SJCRH30 (cell line): ENCODE measurements at regions not wholly inside any gene's neighbourhood (a gene's known extent, or its start where the extent isn't known, plus 50 kb on each side); places are given as distances from the start of the nearest gene placed in this dataset.
A peak's percentile ranks its signal among the peaks of the same experiment; 100 is the strongest.

ENCODE experiments used
- DNase-seq, 2 experiments: peaks; one replicate each; pipeline ENCODE4 v3.0.0-alpha.2; 2015 to 2020
- H3K27ac ChIP-seq: fragments of 250-450 bp; sonication (Bioruptor Pico); 2 replicates; pipeline ENCODE4 v1.5.1; 2020; ENCODE audit warnings: mild to moderate bottlenecking, moderate library complexity
- H3K27me3 ChIP-seq: fragments of 250-450 bp; sonication (Bioruptor Pico); 2 replicates; pipeline ENCODE4 v1.5.1; 2020; ENCODE audit warnings: mild to moderate bottlenecking, moderate library complexity
- H3K36me3 ChIP-seq: fragments of 250-450 bp; sonication (Bioruptor Pico); 2 replicates; pipeline ENCODE4 v1.5.1; 2020; ENCODE audit warnings: mild to moderate bottlenecking, moderate library complexity
- H3K4me1 ChIP-seq: fragments of 250-450 bp; sonication (Bioruptor Pico); 2 replicates; pipeline ENCODE4 v1.5.1; 2020; ENCODE audit warnings: mild to moderate bottlenecking, moderate library complexity
- H3K4me3 ChIP-seq: fragments of 250-450 bp; sonication (Bioruptor Pico); 2 replicates; pipeline ENCODE4 v1.5.1; 2020; ENCODE audit warnings: mild to moderate bottlenecking, moderate library complexity
- H3K9me3 ChIP-seq: fragments of 250-450 bp; sonication (Bioruptor Pico); replicated peaks from 2 replicates; pipeline ENCODE4 v1.5.1; 2020; ENCODE audit warnings: mild to moderate bottlenecking, moderate library complexity

DNA sequence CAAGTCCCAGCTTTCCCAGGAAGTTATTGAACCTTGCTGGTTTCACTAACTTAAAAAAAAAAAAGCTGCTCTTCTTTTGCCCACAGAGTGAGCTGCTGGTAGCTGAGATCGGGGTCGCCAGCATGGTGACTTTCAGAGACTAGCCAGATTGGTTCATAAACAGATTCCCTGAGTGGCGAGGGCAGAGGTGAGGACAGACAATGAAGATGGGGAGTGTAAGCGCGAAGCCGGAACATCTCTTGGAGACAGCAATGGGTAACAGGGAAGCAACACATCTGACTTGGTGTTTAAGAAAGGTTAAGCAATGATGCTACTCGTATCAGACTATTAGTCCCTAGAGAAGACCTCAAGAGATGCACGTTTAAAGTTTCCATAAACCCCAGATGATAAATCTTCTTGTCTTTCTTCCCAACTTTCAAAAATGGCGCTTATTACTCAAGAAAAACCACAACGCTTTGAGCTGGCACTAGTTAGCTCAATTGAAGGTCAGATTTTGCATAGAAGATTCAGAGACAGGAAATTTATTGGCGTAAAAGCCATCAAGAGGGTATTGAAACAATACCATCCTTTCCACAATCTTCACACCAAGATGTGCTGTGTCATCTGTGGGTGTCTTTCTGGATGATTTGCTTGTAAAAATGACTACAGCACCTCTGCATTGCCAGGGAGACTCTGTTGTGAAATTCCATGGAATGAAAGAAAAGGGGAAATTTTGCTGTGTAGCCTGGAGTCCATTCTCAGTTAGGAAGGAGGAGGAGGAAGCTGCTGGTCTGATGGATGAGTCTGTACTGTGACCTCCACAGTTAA, 193.1 kb upstream of the CXCR4 start:
- Histone ChIP-seq H3K36me3 (no peaks in the 10 kb centered on the region), H3K27me3 (no peaks in the 10 kb centered on the region), H3K4me1 (no peaks in the 10 kb centered on the region), H3K4me3 (no peak overlapping the region), H3K27ac (no peak overlapping the region), H3K9me3 (no peaks in the 10 kb centered on the region)
- no peak for DNase-seq

DNA sequence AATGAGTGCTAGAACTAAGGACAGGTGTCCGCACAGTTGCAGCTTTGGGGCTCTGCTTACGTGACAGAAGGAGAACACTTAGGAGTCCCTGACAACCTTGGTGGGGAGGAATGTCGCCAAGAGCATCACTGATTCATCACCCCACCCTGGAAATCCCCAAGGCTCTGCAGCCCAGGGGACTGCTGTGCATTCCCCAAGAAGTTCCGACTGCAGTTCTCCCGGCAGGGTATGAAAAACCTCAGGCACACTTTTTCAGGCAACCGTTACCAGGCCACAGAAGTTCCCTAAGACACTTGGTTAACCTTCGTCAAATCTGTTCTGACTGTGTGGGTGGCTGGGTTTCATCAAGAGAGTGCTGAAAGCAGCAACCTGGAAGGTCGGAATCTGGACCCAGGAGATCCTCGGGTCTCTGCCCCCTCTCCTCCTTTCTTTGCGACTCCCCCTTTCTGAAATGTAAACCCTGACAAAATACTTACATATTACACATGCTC, 192.1 kb upstream of the CXCR4 start:
- no peaks in the 10 kb centered on the region for H3K36me3 ChIP-seq
- DNase-seq: no peak
- no peaks in the 10 kb centered on the region for H3K9me3 ChIP-seq
- H3K27me3 ChIP-seq: no peaks in the 10 kb centered on the region
- H3K27ac ChIP-seq: no peak overlapping the region
- H3K4me3 ChIP-seq: no peak overlapping the region
- 0 out of 2 replicates have a peak, but pooled peaks cover 4% of the 10 kb centered on the region for H3K4me1 ChIP-seq

DNA sequence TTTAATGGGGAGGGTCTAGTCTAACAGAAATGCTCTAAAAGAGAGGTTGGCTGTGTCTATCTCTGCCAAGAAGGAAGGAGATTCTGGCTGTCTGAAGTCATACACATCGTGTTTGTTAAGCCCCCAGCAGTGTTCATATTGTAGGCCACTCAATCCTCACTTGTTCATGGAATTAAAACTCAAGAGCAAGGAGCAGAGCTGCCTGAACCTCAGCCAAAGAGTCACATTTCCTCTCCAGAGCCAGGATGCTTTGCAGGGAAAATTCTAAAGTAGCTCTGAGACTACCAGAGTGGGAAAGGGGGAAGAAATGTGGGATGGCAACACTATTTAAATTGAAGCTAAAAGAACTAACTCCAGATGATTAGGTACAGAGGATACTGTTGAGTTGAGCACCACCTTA, 190.7 kb upstream of the CXCR4 start:
- H3K27ac ChIP-seq: no peak overlapping the region
- H3K27me3 ChIP-seq: no peaks in the 10 kb centered on the region
- no peaks in the 10 kb centered on the region for H3K36me3 ChIP-seq
- no peaks in the 10 kb centered on the region for H3K9me3 ChIP-seq
- no peak overlapping the region for H3K4me3 ChIP-seq
- DNase-seq: peak in 1 of 2 experiments; percentile 26
- H3K4me1 ChIP-seq: 0 out of 2 replicates have a peak, but pooled peaks cover 4% of the 10 kb centered on the region

DNA sequence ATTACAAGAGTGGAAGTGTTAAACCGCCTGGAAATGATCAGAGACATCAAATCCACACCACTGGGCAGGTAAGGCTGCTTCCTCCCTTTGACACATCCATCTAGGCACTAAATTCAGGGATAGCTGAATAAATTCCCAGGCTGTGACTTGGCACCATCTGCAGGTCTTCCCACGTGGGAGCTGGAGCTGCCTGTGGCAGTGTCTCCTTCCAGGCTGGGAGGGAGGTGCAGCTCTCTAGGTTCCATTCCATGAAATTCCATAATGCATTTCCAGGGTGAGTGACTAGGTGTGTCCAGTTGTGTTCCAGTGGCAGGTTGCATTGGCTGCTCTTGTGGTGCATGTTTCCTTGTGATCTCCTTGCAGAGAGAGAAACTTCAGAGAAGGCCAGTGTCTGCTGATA, 188.9 kb upstream of the CXCR4 start:
- H3K4me3 ChIP-seq: no peak overlapping the region
- no peak for DNase-seq
- no peaks in the 10 kb centered on the region for H3K27me3 ChIP-seq
- no peaks in the 10 kb centered on the region for H3K9me3 ChIP-seq
- H3K4me1 ChIP-seq: 0 out of 2 replicates have a peak, but pooled peaks cover 4% of the 10 kb centered on the region
- no peaks in the 10 kb centered on the region for H3K36me3 ChIP-seq
- no peak overlapping the region for H3K27ac ChIP-seq

DNA sequence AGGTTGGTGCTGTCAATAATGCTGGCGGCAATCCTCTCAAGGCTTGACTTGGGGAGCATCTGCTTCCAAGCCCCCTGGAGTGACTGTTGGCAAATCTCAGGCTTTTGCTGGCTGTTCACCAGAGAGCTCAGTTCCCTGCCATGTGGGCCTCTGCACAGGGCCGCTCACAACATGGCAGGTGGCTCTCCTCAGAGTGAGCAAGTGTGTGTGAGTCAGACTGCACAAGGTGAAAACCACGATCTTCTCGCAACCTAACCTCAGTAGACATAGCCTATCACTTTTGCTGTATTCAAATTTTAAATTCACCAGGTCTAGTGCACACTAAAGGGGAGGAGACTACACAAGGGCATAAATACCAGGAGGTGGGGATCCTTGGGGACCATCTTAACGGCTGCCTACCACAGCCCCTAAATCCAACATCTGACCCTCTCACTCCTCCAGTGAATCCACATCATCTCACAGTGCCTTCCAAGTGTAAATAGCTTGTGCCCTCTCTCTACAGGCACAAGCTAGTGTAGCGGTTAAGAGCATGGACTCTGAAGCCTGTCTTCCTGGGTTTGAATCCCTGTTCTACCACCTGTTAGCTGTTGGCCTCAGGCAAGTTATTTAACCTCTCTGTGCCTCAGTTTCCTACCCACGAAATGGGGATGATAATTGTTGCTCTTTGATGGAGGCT, 187.7 kb upstream of the CXCR4 start:
- no peaks in the 10 kb centered on the region for H3K9me3 ChIP-seq
- H3K27ac ChIP-seq: no peak overlapping the region
- 0 out of 2 replicates have a peak, but pooled peaks cover 4% of the 10 kb centered on the region for H3K4me1 ChIP-seq
- peak; percentile 47 to 71 for DNase-seq
- H3K36me3 ChIP-seq: no peaks in the 10 kb centered on the region
- H3K27me3 ChIP-seq: no peaks in the 10 kb centered on the region
- H3K4me3 ChIP-seq: no peak overlapping the region

DNA sequence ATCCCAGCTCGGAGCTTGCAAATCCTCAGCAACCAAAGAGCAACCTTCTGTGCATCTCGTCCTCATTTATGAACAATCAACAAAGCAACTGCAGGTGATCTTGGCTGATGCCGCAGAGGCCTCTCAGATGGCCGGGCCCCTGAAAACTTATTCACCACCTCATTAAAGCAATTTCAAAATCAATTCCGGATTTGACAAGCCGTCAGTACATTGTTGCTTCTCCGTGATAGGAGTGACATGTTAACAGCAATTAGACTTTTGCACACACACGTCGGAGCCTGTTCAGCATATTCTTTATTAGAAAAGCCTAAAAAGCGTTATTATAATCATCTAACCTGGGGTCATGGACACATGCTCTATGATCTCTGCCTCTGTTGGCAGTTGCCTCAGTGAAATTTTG, 183.1 kb upstream of the CXCR4 start:
- Histone ChIP-seq H3K36me3 (no peaks in the 10 kb centered on the region), H3K4me3 (no peak overlapping the region), H3K27ac (no peak overlapping the region), H3K4me1 (peaks cover 23% of the 10 kb centered on the region), H3K9me3 (no peaks in the 10 kb centered on the region), H3K27me3 (no peaks in the 10 kb centered on the region)
- no peak for DNase-seq

DNA sequence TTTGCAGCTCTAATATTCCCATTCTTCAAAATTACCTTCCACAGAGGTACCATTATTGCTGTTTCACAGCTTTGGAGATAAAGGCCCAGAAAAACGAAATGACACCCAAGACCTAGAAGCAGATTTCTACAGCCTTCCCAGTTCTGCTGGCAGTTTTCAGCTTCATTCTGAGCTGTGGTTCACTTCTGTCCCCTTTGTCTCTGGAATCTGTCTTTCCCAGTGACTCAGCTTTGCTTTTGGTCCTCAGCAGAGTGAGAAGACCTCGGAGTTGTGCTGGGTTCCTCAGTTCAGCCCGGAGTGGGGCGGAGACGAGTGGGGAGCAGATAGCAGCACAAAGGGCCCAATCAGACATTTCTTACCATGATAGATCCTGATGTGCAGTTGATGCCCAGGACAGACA, 180.7 kb upstream of the CXCR4 start:
- Histone ChIP-seq H3K27ac (no peak overlapping the region), H3K36me3 (no peaks in the 10 kb centered on the region), H3K9me3 (no peaks in the 10 kb centered on the region; the same call in 1 of the 2 replicates), H3K4me3 (no peak overlapping the region), H3K4me1 (peaks cover 19% of the 10 kb centered on the region), H3K27me3 (no peaks in the 10 kb centered on the region)
- DNase-seq: peak in 1 of 2 experiments; percentile 27

DNA sequence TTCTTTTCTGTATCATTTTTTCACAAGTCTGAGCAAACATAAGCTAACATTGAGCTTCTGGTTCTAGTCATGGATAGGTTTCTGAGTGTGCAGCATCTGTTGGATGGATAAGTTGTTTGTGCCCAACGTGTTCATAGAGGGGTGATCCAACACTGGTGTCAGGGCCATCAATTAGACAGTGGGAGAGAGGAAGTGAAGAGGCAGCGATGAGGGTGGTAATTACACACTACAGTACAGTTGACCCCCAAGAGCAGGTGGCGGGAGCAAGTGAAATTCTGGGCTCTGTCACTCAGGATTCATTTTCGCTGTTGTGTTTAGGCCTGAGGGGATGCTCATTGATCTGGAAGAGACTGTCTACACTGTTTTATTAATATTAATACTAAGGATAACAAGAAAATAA, 180.0 kb upstream of the CXCR4 start:
- no peaks in the 10 kb centered on the region for H3K27me3 ChIP-seq
- H3K9me3 ChIP-seq: no peaks in the 10 kb centered on the region; the same call in 1 of the 2 replicates
- no peak overlapping the region for H3K4me3 ChIP-seq
- peak overlapping the region; percentile 68 for H3K27ac ChIP-seq
- H3K4me1 ChIP-seq: peaks cover 19% of the 10 kb centered on the region
- DNase-seq: peak; percentile 39 to 73
- no peaks in the 10 kb centered on the region for H3K36me3 ChIP-seq

DNA sequence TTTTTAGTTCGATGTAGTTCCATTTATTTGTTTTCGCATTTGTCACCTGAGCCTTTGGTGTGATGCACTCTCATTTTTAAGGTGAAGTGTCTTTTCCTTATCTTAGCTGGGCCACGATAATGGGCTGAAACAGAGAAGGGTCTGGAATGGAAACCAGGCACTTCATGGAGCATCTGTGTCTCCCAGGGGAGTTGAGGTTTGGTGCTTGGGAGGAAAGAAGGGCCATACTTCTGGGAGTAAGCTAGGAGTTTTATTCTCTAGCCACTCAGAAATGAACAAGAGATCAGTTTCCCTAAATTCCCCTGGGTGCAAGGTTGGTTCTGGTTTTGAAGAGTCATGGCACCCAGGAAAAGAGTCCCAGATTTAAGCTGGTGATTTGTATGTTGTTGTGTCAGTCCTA, 179.4 kb upstream of the CXCR4 start:
- Histone ChIP-seq H3K36me3 (no peaks in the 10 kb centered on the region), H3K4me1 (peaks cover 19% of the 10 kb centered on the region), H3K4me3 (no peak overlapping the region), H3K27ac (peak overlapping the region; percentile 68), H3K9me3 (no peaks in the 10 kb centered on the region; the same call in 1 of the 2 replicates), H3K27me3 (no peaks in the 10 kb centered on the region)
- peak; percentile 52 to 78 for DNase-seq

DNA sequence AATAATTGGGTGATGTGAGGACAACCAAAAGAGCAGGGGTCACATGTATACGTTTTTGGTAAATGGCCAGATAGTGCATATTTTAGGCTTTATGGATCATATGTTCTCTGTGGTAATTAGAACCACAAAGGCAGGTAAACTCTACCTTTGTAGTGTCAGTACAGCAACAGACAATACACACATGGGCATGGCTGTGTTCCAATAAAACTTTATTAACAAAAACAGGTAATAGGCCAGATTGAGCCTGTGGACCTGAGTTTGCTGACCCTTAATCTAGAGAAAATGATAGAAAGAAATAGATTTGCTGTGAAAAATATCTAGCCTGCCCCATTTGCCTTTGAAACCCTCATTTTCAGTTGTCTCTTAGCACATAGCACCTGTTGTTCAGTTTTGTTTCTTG, 177.2 kb upstream of the CXCR4 start:
- Histone ChIP-seq H3K4me1 (peaks cover 19% of the 10 kb centered on the region), H3K36me3 (no peaks in the 10 kb centered on the region), H3K27ac (no peak overlapping the region), H3K27me3 (no peaks in the 10 kb centered on the region), H3K4me3 (no peak overlapping the region), H3K9me3 (no peaks in the 10 kb centered on the region; the same call in 1 of the 2 replicates)
- DNase-seq: no peak

DNA sequence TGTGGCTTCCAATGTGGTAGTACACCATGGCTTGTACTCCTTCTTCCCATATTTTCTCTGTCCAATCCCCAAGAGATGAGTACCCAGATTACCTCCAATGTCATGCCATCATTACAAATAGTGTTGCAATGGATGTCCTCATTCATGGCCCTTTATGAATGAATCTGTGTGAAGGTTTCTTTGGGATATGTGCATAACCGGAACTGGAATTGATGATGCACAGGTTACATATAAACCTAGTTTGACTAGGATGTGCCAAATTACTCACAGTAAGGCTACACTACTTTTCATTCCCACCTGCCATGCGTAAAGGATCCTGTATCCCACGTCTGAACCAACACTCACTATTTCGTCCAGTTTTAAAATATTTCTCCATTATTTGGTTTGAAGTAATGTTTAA, 173.9 kb upstream of the CXCR4 start:
- DNase-seq: no peak
- H3K27ac ChIP-seq: no peak overlapping the region
- no peaks in the 10 kb centered on the region; the same call in 1 of the 2 replicates for H3K4me1 ChIP-seq
- H3K4me3 ChIP-seq: no peak overlapping the region
- no peaks in the 10 kb centered on the region for H3K27me3 ChIP-seq
- H3K36me3 ChIP-seq: no peaks in the 10 kb centered on the region
- H3K9me3 ChIP-seq: no peaks in the 10 kb centered on the region; the same call in 1 of the 2 replicates

DNA sequence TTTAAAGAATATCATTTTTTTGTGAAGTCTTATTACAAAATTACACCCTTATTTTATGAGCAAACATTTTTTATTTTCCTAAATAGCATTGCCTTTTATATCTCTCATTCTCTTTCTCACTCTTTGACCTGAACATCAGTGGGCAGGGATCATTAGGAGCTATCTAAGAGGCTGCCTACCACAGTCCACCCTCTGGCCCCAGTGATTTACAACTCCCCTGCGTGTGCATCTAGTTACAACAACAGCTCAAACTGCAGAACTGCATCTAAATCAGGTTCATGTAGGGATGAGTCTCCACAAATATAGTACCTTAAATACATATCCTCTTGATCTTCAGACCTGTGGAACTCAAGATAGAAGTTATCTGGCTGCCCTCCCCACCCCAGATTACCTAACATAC, 172.4 kb upstream of the CXCR4 start:
- Histone ChIP-seq H3K27me3 (no peaks in the 10 kb centered on the region), H3K36me3 (no peaks in the 10 kb centered on the region), H3K9me3 (no peaks in the 10 kb centered on the region; the same call in 1 of the 2 replicates), H3K4me1 (no peaks in the 10 kb centered on the region), H3K4me3 (no peak overlapping the region), H3K27ac (no peak overlapping the region)
- DNase-seq: no peak

DNA sequence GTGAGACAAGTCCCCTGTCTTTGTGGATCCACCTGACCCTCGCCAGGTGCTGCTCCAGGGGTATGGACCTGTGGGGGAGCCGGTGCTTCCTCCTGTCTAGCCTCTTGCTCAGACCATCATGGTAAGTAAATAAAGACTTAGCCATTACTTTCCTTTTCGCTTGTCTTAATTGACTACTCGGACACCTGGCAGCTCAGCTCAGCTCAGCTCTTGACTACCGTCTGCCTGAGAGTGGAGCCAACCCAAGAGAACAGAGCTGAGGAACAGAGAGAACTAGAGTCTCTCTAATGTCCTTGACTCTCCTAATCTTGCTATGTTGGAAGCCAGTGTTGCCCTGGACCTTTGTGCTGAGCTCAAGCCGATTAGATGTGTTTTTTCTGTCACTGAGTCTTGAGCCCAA, 170.3 kb upstream of the CXCR4 start:
- Histone ChIP-seq H3K4me3 (no peak overlapping the region), H3K4me1 (no peaks in the 10 kb centered on the region), H3K27ac (no peak overlapping the region), H3K27me3 (no peaks in the 10 kb centered on the region), H3K36me3 (no peaks in the 10 kb centered on the region), H3K9me3 (no peaks in the 10 kb centered on the region)
- no peak for DNase-seq

DNA sequence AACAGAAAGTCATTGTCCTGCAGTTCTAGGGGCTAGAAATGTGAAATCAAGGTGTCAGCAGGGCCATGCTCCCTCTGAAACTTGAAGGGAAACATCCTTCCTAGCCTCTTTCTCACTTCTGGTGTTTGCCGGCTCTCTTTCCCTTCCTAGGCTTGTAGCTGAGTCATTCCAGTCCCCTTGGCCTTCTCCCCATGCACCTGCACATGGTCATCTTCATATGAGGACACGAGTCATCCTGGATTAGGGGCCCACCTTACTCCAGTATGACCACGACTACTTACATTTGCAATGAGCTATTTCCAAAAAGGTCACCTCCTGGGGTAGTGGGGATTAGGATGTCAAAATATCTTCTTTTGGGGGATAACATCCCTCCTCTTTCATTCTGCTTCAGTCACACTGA, 168.5 kb upstream of the CXCR4 start:
- no peaks in the 10 kb centered on the region for H3K9me3 ChIP-seq
- no peak overlapping the region for H3K27ac ChIP-seq
- H3K27me3 ChIP-seq: no peaks in the 10 kb centered on the region
- no peak for DNase-seq
- H3K4me3 ChIP-seq: no peak overlapping the region
- no peaks in the 10 kb centered on the region for H3K4me1 ChIP-seq
- no peaks in the 10 kb centered on the region for H3K36me3 ChIP-seq
